Muscle of back (tissue), 3 donors: ENCODE measurements at regions not wholly inside any gene's neighbourhood (a gene's known extent, or its start where the extent isn't known, plus 50 kb on each side); places are given as distances from the start of the nearest gene placed in this dataset.
A peak's percentile ranks its signal among the peaks of the same experiment; 100 is the strongest.

Experiments used
- DNase-seq, 3 donors: peaks; one replicate each; pipeline versions ENCODE4 v3.0.0 to v3.0.0-alpha.2; 2013

DNA sequence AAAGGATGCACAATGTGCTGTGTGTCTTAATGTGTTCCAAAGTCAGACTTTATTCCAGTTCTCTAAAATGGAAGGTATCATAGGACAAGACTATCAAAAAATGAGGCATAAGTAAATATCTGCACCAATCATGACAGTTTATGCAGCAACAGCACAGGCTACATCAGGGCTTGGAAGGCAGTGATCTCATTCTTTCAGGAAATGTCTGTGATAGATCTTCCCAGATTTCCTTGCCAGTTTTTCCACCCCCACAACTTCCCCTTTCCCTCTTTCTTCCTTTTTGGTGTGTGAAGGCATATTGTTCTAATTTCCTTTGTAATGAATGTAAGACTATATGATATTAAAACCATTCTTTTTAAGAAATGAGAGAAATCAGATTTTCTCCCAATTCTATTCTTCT is 326.7 kb downstream of the ATP23 start:
- DNase-seq: peak; percentile 24 to 73 (median 55)

DNA sequence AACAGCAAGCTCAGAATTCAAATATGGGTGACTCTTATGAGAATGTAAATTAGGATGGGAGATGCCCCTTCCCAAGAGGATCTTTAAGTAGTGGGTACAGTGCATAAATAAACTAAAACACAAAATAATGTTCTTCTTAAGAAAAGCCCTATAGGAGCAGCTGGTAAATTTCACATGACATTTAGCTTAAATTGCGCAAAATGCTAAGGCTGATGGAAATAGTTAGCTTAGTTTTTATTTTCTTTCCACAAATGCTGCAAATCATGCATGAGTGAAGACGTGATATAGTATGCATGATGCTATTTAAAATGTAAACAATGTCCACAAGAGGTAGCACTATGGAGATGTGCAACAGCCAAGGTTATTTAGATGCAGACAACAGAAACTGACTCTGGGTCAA is 328.1 kb downstream of the ATP23 start:
- DNase-seq: no peak

DNA sequence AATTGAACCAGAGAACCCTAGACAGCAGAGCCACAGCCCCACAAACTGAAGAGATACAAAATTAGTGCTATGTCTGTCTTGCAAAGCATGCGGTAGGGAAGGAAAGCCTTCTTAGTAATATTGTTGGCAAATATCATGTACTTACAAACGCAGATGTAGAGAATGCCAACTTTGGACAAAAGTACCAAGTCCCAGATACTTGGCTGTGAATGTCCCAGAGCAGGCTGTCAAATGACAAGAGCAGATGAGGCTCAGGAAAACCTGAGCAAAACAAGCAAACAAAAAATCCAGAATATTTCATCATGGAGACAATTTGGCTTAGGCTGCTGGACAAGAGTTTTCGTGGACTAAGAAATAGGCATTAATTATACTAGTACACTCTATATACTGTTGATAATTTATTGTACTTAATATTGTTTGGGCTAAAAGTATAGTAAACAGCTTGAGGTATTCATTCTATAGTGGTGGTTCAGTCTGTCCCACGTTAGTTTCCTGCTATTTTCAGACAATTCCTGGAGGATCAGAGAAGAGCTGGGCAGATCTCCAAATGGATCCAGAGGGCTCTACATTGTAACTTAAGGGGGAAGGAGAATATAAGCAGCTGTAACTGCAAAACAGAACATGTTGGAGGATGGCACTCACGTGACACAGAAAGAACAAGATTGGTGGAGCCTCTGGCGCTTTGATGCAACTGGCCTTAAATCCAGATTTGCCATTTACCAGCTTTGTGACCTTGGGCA is 329.8 kb downstream of the ATP23 start:
- peak in 2 of 3 donors; percentile 22 to 49 for DNase-seq

DNA sequence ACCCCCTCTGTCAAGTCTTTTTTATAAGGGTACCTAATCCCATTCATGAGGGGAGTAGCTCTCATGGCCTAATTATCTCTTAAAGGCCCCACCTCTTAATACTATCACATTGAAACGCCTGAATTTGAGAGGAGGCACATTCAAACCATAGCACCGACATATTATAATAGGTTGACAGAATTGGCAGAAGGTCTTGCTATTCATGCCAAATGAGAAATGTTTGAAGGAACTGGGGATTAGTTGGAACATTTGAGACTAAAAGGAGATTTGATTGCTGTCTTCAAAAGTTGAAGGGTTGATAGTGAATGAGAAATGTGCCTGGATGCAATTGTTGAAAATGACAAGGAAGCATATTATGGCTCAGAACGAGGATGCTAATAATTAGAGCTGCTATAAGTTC is 331.1 kb downstream of the ATP23 start:
- DNase-seq: no peak

DNA sequence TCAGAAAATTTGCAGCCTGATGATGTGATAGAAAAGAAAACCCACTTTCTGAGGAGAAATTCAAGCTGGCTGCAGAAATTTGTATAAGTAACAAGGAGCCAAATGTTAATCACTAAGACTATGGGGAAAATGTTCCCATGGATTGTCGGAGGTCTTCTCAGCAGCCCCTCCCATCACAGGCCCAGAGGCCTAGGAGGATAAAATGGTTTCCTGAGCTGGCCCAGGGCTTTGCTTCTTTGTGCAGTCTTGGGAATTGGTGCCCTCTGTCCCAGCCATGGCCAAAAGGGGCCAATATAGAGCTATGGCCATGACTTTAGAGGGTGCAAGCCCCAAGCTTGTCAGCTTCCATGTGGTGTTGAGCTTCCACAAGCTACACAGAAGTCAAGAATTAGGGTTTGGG is 335.9 kb downstream of the ATP23 start:
- no peak for DNase-seq

DNA sequence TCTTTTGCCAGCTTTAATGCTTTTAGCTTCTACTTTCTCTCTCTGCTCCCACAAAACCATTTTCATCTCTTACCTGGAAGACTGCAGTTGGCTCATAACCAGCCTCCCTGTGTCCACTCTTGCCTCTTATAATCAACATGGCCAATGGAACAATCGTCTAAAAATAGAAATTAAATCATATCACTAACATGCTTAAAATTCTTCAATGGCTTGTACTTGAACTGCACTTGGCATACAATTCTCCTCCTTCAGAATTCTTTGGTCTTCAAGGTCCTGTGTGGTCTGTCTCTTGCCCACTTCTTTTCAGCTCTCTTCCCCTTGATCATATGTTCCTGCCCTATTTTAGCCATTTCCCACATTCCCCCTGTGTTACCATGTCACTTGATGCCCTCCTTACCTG is 342.2 kb downstream of the ATP23 start:
- DNase-seq: no peak

DNA sequence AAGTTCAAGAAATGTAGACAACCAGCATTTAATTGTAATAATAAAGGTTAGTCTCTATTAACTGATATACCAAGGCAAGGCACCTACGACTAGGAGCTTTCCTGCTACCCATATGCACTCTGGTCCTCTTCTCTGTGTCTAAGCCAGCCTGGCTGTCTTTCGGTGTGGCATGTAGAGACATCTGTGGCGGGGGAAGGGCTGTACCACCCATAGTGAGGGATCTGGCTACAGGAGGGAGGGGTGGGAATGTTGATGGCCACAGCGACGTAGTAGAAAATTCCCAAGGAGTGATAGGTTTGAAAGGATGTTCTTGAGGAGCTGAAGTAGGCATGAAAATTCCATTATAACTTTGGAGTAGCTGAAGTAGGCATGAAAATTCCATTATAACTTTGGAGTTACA is 344.2 kb downstream of the ATP23 start:
- DNase-seq: no peak

DNA sequence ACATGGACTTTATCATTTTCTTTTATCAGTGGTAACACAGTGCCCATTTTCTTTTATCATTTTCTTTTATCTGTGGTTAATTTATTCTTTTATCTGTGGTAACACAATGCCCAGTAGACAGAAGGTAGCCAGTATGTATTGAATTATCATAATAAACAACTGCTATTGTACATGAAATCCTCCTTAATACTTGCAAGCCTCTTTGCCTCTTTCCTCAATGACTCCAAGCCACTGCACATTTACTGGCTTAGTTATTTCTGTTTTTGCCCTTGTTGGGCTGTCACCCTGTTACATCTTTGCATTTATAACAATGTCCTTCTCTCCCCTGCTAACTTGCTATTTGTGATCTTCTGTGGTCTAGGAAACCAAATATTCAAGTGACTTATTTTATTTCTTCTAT is 345.0 kb downstream of the ATP23 start:
- no peak for DNase-seq

DNA sequence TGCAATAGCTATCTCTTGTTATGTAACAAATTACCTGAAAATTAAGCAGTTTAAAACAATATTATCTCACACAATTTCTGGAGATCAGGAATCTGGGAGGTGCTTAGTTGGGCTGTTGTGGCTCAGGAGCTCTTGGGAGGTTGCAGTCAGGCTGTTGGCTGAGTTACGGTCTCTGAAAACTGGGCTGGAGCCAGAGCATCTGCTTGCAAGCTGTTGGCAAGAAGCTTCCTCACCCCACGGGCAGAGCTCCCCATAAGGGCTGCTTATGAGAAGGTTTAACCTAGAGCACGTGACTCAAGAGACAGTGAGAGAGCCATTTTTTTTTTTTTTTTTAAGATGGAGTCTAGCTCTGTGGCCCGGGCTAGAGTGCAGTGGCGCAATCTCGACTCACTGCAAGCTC is 346.8 kb downstream of the ATP23 start:
- peak; percentile 47 to 67 (median 57) for DNase-seq

DNA sequence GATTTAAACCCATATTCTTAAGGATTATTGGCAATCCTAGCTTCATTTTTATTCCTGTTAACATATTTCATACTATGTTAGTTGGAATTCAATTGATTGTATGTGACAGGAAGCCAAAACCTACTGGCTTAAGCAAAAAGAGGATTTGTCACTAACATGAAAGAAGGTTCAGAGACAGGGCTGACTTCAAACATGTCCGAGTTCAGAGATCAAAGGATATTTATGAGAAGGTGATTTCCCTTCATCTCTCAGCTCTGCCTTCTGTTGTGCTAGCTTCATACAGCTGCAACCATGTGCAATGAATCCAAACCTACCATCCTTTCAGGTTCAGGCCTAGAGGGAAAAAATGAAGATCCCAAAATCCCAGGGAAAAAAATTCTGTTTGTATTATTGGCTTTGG is 349.7 kb downstream of the ATP23 start:
- no peak for DNase-seq

DNA sequence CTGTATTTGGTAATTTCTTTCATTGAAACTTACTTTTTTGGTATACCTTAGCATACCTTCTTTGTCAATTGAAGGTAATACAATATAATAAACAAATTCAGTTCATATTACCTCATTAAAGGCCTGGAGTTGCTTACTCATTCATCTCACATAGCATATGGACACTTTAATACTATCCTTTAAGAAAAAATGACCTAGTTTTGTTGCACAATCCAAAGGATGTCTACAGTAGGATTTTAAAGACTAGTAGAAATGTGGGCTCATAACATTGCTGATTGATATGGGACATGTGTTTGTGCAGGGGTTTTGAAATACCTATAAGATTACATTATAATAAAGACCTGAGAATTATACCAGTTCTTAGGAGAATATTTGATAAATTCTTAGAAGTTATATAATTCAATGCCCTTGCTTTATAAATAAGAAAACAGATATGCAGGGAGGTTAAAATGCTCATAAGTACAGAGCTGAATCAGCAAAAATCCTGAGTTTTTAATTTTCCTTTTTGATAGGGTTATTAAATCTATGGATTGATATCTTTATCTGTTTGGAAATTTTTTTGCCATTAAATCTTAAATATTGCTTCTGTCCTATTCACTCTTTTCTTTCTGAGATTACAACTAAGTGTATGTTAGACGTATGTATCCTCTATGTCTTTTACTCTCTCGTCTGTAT is 352.1 kb downstream of the ATP23 start:
- no peak for DNase-seq

DNA sequence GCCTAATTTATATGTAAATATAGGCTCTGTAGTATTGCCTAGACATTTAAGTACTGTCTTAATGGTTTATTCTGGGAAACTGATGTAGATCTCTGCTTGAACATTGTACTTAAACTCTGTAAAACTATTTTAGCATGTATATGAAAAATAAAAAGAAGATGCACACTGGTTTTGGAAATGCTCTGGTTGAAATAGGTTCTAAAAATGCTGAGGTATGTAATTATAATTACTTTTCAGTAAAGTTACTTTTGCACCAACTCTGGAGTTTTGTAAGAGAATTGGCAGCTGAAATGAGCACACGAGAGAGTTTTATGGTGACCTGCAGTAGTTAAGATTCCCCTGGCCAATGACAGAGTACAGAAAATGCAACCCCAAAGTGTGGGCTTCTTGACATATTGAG is 353.9 kb downstream of the ATP23 start:
- no peak for DNase-seq

DNA sequence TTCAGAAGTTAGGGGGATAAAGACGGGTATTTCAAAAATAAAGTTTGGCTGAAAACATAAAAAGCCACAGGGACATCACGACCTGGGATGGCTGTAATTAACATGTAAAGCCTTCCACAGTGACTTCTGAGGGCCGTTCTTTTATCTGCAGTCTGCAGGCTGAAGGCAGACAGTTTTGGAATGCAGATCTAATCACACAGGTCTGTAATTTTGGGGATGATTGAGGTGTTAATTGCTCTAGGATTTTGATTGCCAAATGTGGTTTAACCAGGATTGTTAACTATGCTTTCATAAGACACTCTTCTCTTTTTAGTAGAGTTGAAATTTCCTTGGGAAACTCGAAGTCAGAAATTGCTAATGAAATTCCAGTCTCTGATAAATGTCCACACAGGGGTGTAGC is 355.5 kb downstream of the ATP23 start:
- DNase-seq: no peak

DNA sequence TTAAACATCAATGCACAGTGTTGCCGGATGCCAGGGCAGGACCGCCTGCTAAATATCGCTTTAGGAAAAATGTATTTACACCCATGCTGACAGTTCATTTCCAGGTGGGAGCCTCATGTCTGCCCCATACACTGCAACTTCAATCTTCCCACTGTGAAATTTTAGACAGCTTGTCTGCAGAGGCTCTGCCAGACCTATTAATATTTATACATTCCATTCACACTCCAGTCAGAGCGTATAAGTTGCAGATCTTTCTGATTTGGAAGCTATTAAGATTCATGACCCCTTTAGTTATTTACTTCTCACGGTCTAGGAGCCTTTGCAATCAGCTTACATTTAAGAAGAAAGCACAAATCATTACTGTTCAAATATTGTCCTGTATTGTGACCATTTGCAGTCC is 357.4 kb downstream of the ATP23 start:
- DNase-seq: no peak

DNA sequence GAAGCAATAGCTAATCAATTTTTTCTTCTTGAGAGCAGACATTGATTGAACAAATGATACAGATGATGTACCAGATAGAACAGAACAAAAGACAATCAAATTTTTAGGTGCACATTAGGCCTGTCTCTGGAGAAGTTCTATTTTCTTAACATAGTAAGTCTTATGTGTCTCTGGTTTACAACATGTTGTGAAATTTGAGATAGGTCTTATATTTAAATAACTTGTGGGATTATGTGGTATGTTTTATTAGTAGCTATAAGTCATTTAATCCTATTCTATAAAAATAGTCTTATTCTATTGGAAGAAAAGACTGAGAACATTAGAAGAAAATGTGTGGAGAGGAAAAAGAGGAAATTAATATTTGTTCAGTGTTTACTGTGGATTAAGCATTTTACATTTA is 358.0 kb downstream of the ATP23 start:
- no peak for DNase-seq

DNA sequence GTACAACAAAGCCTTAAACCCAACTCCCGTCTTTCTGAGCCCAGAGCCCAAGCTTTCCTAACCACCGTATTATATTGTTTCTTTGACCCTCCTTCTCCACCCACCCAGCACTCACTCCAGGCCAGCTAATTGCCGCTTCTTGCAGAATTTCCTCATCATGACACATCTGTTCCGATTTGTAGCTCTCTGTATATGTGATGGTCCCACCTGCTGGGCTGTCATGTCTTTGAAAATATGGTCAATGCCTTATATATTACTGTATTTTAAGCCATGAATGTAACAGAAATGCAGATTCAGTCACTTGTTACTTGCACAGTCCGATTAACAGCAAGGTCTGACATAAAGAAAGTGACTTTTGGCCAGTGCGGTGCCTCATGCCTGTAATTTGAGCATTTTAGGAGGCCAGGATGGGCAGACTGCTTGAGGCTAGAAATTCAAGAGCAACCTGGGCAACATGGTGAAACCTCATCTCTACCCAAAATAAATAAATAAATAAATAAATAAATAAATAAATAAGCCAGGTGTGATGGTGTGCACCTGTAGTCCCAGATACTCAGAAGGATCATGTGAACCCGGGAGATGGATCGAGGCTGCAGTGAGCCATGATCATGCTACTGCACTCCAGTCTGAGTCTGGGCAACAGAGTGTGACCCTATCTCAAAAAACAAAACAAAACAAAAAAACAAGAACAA is 359.8 kb downstream of the ATP23 start:
- no peak for DNase-seq

DNA sequence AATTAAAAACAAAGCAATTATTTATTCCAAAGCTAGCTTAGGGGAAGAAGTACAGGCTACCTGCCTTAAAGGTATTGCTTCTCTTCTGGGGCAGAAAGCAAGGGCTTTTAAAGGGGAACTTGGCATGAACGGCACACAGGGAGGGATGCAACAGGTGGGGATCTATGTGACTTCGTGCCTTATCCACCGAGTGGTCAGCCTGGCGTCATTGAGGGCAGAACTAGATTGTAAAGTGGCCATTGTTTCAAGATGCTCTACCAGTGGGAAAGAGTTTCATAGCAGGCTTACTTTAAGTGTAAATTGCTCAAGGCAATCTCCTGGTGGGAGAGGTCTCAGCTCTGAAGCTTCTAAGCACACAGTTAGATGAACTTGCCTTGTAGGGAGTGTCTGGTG is 360.4 kb downstream of the ATP23 start:
- DNase-seq: no peak

DNA sequence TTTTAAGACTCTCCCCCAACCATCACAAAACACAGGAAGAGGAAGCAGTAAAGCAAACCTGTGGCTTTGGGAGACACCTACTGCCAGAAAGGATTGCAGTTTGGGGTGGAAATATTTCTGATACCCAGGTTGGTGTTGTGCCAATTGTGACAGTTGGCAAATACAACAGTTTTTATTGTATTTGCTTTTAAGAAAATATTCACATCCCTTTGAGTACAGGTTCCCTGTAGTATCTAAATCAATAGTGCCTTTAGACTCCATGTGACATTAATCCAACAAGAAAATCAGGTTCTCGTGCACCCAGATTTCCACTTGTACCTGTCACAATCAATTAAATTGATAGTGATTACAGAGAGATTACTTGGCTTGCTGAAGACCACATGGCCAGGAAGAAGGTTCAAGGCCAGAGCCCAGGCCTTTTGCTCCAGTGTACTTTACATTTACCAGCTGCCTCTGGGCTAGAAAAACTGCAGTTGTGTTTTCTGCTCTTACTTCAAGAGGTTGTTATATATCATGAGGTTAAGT is 361.2 kb downstream of the ATP23 start:
- no peak for DNase-seq

DNA sequence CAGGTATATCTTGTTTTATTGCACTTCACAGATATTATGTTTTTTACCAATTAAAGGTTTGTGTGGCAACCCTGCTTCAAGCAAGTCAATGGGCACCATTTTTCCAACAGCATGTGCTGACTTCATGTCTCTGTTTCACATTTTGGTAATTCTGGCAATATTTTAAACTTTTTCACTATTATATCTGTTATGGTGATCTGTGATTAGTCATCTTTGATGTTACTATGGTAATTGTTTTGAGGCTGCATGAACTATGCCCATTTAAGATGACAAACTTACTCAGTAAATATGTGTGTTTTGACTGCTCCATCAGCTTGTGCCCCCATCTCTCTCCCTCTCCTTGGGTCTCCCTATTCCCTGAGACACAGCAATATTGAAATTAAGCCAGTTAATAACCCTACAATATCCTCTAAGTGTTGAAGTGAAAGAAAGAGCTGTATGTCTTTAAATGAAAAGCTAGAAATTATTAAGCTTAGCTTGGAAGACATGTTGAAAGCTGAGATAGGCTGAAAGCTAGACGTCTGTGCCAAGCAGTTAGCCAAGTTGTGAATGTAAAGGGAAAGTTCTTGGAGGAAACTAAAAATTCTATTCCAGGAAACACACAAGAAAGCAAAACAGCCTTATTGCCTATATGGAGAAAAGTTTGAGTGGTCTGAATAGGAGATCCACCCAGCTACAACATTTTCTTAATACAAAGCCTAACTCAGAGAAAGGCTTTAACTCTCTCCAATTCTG is 365.1 kb downstream of the ATP23 start:
- peak in 2 of 3 donors; percentile 26 to 59 for DNase-seq

DNA sequence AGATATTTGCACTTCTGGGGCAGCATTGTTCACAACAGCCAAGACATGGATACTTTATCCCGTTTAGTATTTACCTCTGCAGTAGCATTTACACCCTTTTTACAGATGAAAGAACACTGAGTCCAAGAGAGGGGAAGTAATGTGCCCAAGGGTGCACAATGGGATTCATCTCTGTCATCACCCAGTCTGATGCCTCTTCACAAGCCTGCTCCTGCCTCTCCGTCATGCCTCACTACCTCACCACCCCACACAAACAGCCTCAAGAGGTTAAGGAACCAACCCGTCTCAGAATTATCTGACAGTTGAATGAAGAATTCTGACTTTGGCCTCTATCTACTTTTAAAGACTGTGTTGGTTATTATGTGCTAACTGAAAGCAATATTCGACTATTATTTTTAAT is 368.4 kb downstream of the ATP23 start:
- DNase-seq: no peak

DNA sequence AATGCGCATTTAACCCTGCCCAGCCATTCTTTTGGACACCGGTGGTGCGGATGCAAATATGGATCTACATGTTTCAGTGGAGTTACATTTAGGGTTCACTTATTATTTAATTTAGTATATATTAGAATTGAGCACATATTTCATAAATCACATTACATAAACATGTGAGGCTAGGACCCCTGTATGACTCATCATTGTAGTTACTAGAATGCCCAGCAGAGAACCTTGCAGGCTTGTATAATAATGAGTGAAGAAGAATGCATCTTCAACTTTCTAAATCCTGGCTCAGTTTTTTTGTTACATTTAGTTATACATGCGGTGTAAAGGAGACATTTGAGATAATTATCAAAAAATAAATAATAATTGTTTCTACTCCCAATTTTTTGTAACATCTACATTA is 369.0 kb downstream of the ATP23 start:
- DNase-seq: peak in 1 of 3 donors; percentile 30
